ENCODE measurements at regions not wholly inside any gene's neighbourhood (a gene's known extent, or its start where the extent isn't known, plus 50 kb on each side); places are given as distances from the start of the nearest gene placed in this dataset.

DNA sequence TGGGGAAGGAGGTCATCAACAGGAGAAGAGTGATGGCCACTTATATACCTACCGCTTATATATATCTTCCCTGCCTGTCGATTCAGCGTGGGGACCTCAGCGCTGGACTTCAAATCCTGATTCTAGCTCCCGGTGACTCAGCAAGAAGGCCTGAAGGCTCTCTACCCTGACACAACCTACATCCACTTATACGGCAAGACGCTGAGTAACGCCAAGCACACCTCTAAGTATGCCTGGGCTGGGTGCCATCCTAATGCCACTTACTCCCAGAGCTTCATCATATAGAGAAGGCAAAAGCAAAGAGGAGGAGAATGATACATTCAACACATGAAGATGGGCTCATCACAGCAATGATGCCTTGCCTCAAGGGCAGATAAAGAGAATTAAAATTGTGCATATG, 198.3 kb downstream of the CHIC2 start (continued):
- TF ChIP-seq NANOG (IDR thresholded peaks at IDR 0.05; ENCODE audit: borderline replicate concordance), result no peak
- no peak for TF ChIP-seq EZH2 (IDR thresholded peaks at IDR 0.05; ENCODE audit: low read depth, unreplicated experiment)
- TF ChIP-seq ZNF114 (CRISPR knock-in tag; IDR thresholded peaks at IDR 0.05), result no peak

DNA sequence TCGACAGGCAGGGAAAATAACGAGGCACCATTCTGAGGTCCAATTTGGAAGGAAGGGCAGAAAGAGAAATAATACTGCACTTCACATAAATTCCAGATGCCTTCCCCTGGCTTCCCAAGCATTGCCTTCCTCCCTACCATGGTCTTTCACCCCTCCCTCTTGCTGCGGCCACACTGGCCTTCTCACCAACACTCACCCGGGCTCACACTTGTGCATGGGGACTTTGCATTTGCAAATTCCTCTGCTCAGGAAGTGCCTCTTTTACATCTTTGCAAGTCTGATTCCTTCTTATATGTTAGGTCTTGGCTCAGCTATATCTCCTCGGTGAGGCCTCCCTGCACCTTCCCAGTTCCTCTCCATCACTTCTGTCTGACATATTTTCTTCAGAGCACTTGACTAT, 199.4 kb downstream of the CHIC2 start:
- no peaks in the 10 kb centered on the region for H3K36me3 ChIP-seq (ENCODE audit: insufficient read depth)
- peaks cover 3% of the 10 kb centered on the region for H3K27me3 Mint-ChIP-seq (ENCODE audit: insufficient read depth, low read depth, poor library complexity)
- ATAC-seq (no peak), DNase-seq (ENCODE audit: low spot score) (no peak)
- peaks cover 6% of the 10 kb centered on the region; the same call in 1 of the 2 replicates for H3K9me2 ChIP-seq (ENCODE audit: insufficient read depth)
- H3K27ac ChIP-seq (ENCODE audit: low read depth), result no peak overlapping the region
- no peaks in the 10 kb centered on the region for H3K27me3 ChIP-seq (ENCODE audit: insufficient read depth)
- no peak overlapping the region for H2AFZ ChIP-seq
- no peaks in the 10 kb centered on the region for H3K9me3 Mint-ChIP-seq
- 0 out of 2 replicates have a peak overlapping the region, but pooled peaks have one; percentile 12 for H3K4me2 ChIP-seq
- H3K4me1 ChIP-seq (ENCODE audit: insufficient read depth), result no peaks in the 10 kb centered on the region
- no peak overlapping the region for H3K4me3 ChIP-seq
- H3K27ac Mint-ChIP-seq, result no peak overlapping the region
- TF ChIP-seq ZNF331 (CRISPR knock-in tag; IDR thresholded peaks at IDR 0.05; ENCODE audit: low read depth), result no peak
- TF ChIP-seq, protein P1, sequence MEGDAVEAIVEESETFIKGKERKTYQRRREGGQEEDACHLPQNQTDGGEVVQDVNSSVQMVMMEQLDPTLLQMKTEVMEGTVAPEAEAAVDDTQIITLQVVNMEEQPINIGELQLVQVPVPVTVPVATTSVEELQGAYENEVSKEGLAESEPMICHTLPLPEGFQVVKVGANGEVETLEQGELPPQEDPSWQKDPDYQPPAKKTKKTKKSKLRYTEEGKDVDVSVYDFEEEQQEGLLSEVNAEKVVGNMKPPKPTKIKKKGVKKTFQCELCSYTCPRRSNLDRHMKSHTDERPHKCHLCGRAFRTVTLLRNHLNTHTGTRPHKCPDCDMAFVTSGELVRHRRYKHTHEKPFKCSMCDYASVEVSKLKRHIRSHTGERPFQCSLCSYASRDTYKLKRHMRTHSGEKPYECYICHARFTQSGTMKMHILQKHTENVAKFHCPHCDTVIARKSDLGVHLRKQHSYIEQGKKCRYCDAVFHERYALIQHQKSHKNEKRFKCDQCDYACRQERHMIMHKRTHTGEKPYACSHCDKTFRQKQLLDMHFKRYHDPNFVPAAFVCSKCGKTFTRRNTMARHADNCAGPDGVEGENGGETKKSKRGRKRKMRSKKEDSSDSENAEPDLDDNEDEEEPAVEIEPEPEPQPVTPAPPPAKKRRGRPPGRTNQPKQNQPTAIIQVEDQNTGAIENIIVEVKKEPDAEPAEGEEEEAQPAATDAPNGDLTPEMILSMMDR (conservative IDR thresholded peaks at IDR 0.05; ENCODE audit: low read depth in 2 of 2), result no peak
- no peak for TF ChIP-seq STAT1 (IDR thresholded peaks at IDR 0.05; ENCODE audit: unreplicated experiment)
- no peak for TF ChIP-seq JUNB (IDR thresholded peaks at IDR 0.05; ENCODE audit: unreplicated experiment)
- TF ChIP-seq CREB1 (CRISPR knock-in tag; IDR thresholded peaks at IDR 0.05; ENCODE audit: low read depth), result no peak
- no peak for TF ChIP-seq EZH2 (IDR thresholded peaks at IDR 0.05; ENCODE audit: low read depth, unreplicated experiment)
- TF ChIP-seq, protein P2, sequence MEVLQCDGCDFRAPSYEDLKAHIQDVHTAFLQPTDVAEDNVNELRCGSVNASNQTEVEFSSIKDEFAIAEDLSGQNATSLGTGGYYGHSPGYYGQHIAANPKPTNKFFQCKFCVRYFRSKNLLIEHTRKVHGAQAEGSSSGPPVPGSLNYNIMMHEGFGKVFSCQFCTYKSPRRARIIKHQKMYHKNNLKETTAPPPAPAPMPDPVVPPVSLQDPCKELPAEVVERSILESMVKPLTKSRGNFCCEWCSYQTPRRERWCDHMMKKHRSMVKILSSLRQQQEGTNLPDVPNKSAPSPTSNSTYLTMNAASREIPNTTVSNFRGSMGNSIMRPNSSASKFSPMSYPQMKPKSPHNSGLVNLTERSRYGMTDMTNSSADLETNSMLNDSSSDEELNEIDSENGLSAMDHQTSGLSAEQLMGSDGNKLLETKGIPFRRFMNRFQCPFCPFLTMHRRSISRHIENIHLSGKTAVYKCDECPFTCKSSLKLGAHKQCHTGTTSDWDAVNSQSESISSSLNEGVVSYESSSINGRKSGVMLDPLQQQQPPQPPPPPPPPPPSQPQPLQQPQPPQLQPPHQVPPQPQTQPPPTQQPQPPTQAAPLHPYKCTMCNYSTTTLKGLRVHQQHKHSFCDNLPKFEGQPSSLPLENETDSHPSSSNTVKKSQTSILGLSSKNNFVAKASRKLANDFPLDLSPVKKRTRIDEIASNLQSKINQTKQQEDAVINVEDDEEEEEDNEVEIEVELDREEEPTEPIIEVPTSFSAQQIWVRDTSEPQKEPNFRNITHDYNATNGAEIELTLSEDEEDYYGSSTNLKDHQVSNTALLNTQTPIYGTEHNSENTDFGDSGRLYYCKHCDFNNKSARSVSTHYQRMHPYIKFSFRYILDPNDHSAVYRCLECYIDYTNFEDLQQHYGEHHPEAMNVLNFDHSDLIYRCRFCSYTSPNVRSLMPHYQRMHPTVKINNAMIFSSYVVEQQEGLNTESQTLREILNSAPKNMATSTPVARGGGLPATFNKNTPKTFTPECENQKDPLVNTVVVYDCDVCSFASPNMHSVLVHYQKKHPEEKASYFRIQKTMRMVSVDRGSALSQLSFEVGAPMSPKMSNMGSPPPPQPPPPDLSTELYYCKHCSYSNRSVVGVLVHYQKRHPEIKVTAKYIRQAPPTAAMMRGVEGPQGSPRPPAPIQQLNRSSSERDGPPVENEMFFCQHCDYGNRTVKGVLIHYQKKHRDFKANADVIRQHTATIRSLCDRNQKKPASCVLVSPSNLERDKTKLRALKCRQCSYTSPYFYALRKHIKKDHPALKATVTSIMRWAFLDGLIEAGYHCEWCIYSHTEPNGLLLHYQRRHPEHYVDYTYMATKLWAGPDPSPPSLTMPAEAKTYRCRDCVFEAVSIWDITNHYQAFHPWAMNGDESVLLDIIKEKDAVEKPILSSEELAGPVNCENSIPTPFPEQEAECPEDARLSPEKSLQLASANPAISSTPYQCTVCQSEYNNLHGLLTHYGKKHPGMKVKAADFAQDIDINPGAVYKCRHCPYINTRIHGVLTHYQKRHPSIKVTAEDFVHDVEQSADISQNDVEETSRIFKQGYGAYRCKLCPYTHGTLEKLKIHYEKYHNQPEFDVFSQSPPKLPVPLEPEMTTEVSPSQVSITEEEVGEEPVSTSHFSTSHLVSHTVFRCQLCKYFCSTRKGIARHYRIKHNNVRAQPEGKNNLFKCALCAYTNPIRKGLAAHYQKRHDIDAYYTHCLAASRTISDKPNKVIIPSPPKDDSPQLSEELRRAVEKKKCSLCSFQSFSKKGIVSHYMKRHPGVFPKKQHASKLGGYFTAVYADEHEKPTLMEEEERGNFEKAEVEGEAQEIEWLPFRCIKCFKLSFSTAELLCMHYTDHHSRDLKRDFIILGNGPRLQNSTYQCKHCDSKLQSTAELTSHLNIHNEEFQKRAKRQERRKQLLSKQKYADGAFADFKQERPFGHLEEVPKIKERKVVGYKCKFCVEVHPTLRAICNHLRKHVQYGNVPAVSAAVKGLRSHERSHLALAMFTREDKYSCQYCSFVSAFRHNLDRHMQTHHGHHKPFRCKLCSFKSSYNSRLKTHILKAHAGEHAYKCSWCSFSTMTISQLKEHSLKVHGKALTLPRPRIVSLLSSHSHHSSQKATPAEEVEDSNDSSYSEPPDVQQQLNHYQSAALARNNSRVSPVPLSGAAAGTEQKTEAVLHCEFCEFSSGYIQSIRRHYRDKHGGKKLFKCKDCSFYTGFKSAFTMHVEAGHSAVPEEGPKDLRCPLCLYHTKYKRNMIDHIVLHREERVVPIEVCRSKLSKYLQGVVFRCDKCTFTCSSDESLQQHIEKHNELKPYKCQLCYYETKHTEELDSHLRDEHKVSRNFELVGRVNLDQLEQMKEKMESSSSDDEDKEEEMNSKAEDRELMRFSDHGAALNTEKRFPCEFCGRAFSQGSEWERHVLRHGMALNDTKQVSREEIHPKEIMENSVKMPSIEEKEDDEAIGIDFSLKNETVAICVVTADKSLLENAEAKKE (CRISPR knock-in tag; IDR thresholded peaks at IDR 0.05), result no peak
- no peak for TF ChIP-seq EZH2phosphoT487 (IDR thresholded peaks at IDR 0.05; ENCODE audit: unreplicated experiment)
- no peak for TF ChIP-seq NANOG (IDR thresholded peaks at IDR 0.05; ENCODE audit: borderline replicate concordance)
- no peak for TF ChIP-seq ZNF114 (CRISPR knock-in tag; IDR thresholded peaks at IDR 0.05)
- TF ChIP-seq, protein P3, sequence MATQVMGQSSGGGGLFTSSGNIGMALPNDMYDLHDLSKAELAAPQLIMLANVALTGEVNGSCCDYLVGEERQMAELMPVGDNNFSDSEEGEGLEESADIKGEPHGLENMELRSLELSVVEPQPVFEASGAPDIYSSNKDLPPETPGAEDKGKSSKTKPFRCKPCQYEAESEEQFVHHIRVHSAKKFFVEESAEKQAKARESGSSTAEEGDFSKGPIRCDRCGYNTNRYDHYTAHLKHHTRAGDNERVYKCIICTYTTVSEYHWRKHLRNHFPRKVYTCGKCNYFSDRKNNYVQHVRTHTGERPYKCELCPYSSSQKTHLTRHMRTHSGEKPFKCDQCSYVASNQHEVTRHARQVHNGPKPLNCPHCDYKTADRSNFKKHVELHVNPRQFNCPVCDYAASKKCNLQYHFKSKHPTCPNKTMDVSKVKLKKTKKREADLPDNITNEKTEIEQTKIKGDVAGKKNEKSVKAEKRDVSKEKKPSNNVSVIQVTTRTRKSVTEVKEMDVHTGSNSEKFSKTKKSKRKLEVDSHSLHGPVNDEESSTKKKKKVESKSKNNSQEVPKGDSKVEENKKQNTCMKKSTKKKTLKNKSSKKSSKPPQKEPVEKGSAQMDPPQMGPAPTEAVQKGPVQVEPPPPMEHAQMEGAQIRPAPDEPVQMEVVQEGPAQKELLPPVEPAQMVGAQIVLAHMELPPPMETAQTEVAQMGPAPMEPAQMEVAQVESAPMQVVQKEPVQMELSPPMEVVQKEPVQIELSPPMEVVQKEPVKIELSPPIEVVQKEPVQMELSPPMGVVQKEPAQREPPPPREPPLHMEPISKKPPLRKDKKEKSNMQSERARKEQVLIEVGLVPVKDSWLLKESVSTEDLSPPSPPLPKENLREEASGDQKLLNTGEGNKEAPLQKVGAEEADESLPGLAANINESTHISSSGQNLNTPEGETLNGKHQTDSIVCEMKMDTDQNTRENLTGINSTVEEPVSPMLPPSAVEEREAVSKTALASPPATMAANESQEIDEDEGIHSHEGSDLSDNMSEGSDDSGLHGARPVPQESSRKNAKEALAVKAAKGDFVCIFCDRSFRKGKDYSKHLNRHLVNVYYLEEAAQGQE (IDR thresholded peaks at IDR 0.05; ENCODE audit: unreplicated experiment), result no peak
- TF ChIP-seq POLR2AphosphoS5 (IDR thresholded peaks at IDR 0.05; ENCODE audit: low read depth), result no peak
- TF ChIP-seq, protein P4, sequence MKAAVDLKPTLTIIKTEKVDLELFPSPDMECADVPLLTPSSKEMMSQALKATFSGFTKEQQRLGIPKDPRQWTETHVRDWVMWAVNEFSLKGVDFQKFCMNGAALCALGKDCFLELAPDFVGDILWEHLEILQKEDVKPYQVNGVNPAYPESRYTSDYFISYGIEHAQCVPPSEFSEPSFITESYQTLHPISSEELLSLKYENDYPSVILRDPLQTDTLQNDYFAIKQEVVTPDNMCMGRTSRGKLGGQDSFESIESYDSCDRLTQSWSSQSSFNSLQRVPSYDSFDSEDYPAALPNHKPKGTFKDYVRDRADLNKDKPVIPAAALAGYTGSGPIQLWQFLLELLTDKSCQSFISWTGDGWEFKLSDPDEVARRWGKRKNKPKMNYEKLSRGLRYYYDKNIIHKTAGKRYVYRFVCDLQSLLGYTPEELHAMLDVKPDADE (IDR thresholded peaks at IDR 0.05), result no peak
- H3K4me1 Mint-ChIP-seq, result peaks cover 13% of the 10 kb centered on the region
- H4K20me1 ChIP-seq (replicated peaks; ENCODE audit: insufficient read depth), result no peaks in the 10 kb centered on the region
- H3K79me2 ChIP-seq (replicated peaks; ENCODE audit: insufficient read depth), result no peaks in the 10 kb centered on the region
- no peaks in the 10 kb centered on the region for H3K36me3 Mint-ChIP-seq (ENCODE audit: low read depth)
- H3K4me3 Mint-ChIP-seq, result no peak overlapping the region
- H3F3A ChIP-seq (replicated peaks; ENCODE audit: low read depth), result no peaks in the 10 kb centered on the region

All from GM23338 (cell line).